ENCODE measurements at regions not wholly inside any gene's neighbourhood (a gene's known extent, or its start where the extent isn't known, plus 50 kb on each side); places are given as distances from the start of the nearest gene placed in this dataset.

GRCh38 chr4:133868856-133869255 lies 332.7 kb downstream of the PABPC4L start:
- DNase-seq = no peak

- DNase-seq = no peak
Measured at GRCh38 chr4:133866328-133866699, 335.3 kb downstream of the PABPC4L start.

DNA sequence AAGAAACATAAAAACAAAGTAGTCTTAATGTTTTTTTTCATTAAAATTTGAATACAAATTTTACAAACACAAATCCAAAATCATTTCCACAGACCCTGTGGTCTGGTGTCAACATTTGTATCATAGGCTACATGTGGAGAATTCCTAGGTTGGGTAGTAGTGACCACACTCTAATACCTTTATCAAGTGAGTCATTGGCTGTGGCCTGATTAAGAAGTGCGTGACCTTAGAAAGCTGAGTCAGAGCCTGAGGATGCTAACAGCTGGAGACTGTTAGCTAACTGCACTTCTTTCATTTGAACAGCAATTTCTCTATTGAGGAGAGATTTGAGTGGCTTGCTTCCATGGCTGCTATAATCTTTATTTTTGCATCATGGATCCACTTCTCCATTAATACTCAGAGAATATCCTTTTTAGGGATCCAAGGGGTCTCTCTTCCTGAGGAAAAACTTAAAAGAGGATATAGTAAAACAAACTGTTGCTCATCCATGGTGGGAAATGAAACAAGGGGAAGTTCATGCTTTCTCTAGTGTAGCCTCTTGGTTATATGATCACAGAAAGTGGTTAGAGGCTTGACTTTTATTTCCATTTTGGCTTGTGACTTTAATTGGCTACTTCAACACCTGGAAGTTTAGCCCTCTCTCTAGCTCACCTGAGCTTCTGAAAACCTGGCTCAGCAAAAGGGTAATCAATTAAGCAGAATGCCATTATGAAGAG lies 335.8 kb downstream of the PABPC4L start:
- DNase-seq = no peak

DNA sequence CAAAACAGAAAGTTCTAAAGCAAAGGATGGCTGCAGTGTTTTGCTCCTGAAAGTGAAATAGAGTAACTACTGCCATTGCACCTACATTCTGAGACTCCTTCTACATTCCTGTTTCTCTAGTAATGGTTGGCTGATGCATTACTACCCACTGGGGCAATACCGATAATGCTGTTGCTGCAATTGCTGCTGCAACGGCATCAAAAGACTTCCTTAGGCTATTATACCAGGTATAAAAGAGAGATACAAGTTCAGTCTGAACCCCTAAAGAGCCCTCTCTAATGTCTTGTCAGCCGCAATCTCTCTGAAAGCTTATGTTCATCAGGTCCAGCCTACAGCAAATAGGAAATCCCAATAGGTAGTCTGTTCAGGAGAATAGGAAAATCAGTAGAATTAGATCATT lies 338.4 kb downstream of the PABPC4L start:
- DNase-seq = no peak

DNA sequence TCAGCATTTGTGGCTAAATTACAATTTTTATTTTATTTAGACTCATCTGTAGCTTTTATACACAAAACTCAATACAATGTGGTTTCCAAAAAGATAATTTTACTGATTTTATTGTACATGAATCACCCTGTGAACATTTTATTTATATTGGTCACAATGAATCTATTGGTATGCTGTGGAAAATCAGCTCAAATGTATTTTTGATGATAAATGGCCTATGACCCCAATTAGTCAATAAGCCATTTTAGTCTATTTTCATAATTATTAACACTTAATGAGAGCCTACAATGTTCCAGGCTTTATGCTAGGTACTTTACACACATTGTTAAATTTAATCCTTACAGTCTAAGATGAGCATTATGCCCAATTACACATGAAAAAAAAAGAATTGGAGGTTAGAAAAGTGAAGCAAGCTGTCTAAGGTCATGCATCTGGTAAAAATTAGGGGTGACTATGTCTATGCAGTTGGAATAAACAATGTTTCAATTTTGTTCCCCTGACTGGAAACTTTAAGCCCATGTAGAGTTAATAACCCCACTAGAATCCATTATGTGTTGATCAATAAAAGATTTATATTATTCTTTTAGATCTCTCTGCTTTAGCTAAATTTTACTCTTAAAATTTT lies 344.7 kb downstream of the PABPC4L start:
- no peak for DNase-seq

DNA sequence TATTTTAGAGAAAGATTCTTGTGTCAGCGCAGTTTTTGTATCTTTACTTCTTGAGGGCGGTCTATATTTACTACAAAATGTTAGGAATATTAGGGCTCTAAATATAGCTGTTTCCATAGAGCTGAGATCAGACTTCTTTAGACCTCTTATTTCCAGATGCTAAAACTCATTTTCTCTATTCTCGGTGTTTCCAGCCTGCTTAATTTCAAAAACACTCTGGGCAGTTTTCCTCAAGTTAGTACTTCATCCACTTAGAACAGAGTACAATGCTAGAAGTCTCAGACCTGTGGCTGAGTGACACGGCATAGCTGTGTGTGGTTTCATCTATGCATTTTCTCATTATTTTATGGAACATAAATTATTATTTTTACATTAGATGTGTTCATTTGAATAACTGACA lies 346.6 kb downstream of the PABPC4L start:
- DNase-seq = no peak

DNA sequence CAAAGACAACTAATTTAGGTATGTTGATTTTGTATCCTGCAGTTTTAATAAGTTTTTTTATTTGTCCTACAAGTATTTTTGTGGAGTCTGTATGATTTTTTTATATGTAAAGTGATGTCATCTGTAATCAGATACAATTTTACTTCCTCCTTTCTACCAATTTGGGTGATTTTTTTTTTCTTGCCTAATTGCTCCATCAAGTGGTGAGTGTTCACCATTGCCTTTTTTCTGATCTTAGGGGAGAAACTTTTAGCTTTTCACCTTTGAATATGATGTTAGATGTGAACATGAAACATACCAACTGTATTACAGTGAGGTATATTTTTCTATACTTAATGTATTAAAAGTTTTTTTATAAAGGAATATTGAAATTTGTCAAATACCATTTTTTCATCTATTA lies 362.3 kb downstream of the PABPC4L start:
- no peak for DNase-seq

- DNase-seq = no peak
Measured at GRCh38 chr4:133823177-133823576, 378.4 kb downstream of the PABPC4L start.

- DNase-seq = no peak
Measured at GRCh38 chr4:133812954-133813353, 388.6 kb downstream of the PABPC4L start.

DNA sequence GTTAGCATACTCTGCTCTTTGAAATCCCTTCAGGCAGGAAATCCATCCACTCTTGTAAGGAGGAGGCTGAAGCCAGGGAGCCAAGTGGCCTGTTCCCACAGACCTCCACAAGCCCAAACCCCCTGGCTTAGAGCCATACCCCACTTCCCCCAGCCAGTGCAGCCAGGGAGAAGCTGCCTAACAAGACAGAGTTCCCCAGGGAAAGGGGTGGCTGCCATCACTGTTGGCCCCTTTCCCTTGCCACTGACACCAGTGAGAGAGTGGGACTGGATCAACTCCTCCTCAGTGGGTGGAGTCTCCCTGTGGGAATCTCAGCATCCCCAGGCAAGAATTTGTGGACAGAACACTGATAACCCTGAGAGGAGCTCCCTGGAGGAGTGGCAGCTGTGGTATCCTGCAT lies 389.4 kb downstream of the PABPC4L start:
- no peak for DNase-seq

DNA sequence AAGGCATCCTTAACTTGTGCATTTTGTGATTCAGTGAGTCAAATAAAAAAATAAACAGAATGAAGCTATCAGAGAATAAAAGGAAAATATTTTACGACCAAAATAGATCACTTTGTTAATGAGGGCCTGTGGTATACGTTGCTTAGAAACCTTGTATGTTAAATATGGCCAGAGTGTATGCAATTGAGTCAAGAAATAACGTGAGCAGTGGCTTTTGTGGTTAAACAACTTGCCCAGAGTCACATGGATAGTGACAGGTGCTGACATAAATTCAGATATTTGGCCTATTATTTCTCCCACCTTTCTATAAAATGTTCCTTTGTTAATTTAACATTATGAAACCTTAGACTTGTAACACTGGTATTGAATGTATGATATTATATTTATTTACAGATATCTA lies 393.4 kb downstream of the PABPC4L start:
- no peak for DNase-seq

- no peak for DNase-seq
Measured at GRCh38 chr4:133803341-133803740, 398.2 kb downstream of the PABPC4L start.

- no peak for DNase-seq
Measured at GRCh38 chr4:133802359-133803140, 399.0 kb downstream of the PABPC4L start.

DNA sequence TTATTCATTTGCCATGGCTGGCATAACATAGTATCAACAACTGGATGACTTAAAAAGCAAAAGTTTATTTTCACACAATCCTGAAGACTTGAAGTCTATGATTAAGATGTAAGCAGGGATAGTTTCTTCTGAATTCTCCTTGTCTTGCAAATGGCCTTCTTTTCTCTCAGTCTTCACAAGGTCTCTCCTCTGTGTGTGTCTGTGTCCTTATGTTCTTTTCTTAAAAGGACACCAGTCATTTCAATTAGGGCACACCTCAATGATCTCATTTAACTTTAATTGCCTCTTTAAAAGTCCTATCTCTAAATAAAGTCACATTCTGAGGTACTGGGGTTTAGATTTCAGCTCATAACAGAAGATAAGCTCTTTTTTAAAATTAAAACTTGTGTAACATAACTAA lies 399.7 kb downstream of the PABPC4L start:
- DNase-seq = no peak

- DNase-seq = no peak
Measured at GRCh38 chr4:133800966-133801365, 400.6 kb downstream of the PABPC4L start.

DNA sequence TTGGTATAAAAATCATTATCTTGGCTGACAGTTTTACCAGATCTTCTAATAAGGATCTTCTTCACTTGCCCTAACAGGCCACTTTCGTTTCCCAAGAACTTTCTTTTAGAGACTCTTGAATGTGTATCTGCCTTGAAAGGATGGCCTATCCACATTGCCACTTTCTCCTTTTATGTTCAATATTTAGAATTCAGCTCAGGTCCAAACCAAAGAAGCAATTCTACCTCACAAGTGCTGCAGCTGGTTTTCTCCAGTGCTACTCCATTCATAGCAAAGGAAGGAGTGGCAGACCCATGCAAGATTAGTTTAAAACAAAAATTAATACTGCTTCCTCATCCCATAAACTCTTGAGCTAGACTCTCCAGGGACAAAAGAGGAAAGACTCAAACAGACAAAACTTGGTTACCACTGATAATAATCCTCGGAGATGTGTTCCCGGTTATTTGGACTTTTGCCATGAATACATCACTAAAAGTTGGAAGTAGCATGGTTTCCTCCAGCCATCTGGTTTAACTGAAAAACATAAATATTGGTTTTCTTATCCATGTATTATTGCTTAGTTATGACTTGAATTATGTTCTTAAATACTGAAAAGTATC lies 401.8 kb downstream of the PABPC4L start:
- DNase-seq = no peak

GRCh38 chr4:133777661-133778060 lies 423.9 kb downstream of the PABPC4L start:
- DNase-seq = no peak

- no peak for DNase-seq
Measured at GRCh38 chr4:133776961-133777360, 424.6 kb downstream of the PABPC4L start.

- DNase-seq = no peak
Measured at GRCh38 chr4:133776503-133776902, 425.1 kb downstream of the PABPC4L start.

GRCh38 chr4:133775881-133776280 lies 425.7 kb downstream of the PABPC4L start:
- DNase-seq = no peak

DNA sequence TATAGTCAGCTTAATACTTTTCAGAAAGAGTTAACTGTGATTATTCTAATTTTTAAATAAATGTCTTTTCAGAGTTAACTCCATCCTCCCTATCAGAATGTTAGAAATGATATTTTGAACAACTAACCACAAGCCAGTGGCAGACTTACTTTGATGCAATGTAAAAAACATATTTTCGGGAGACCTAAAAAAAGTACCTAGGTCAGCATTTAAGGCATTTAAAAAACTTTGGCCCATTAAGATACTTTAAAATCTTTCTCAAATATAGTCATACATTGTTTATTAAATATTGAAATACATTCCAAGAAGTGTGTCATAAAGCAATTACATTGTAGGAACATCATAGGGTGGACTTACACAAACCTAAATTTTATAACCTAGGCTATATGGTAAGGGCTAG lies 426.1 kb downstream of the PABPC4L start:
- no peak for DNase-seq

DNA sequence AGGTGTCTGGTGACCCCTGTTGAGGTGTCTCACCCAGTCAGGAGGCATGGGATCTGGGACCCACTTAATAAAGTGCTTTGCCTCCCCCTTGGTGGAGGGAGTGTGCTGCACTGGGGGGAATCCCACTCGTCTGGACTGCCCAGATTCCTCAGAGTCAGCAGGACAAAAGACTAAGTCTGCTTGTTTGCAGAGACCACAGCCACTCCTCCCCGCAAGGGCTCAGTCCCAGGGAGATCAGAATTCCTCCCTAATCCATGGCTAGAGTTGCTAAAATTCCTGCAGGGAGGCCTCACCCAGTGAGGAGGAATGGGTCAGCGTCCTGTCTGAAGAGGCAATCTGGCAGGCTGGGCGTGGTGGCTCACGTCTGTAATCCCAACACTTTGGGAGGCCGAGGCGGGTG lies 442.2 kb downstream of the PABPC4L start:
- no peak for DNase-seq

DNA sequence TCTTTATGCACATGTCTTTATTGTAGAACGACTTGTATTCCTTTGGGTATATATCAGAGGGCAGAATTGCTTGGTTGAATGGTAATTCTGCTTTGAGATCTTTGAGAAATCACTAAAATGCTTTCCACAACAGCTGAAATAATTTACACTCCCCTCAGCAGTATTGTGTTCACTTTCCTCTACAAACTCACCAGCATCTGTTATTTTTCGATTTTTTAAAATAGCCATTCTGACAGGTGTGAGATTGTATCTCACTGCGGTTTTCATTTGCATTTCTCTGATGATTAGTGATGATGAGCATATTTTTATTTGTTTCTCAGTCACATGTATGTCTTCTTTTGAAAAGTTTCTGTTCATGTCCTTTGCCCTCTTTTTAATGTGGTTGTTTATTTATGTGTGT lies 459.8 kb downstream of the PABPC4L start:
- no peak for DNase-seq

DNA sequence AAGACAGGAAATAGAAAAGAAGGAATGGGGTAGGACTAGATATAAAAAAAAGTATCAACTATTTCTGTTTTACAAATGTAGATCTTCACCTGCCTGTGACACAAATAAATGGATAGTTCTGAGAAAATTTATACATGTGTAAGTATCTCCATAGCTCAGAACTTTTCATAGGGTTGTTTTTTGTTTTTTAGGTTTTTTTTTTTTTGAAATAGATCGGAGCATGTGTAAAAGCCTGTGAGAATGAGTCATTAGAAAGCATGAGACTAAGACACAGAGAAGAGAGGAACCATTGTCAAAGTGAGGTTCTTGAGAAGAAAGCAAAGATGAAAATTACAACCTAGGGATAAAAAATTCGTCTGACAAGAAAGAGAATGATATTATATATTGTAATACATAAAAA lies 481.6 kb downstream of the PABPC4L start:
- no peak for DNase-seq

Measured in NCI-H1694 (cell line).